HFFc6 (cell line): ENCODE measurements at regions not wholly inside any gene's neighbourhood (a gene's known extent, or its start where the extent isn't known, plus 50 kb on each side); places are given as distances from the start of the nearest gene placed in this dataset.

Experiments used
- DNase-seq: peaks from one replicate; pipeline ENCODE4 v3.0.0-alpha.2; 2018
- H3K27ac Mint-ChIP-seq: 2 replicates; pipeline ENCODE4 v1.8.0; 2020; ENCODE audit warnings: mild to moderate bottlenecking, mixed read lengths
- H3K27me3 Mint-ChIP-seq: 2 replicates; pipeline ENCODE4 v1.8.0; 2021; ENCODE audit warnings: mild to moderate bottlenecking, moderate library complexity, mixed read lengths; ENCODE audit not compliant: insufficient read depth
- H3K36me3 Mint-ChIP-seq: 2 replicates; pipeline ENCODE4 v1.8.0; 2021; ENCODE audit warnings: low read depth, mixed read lengths
- H3K4me1 Mint-ChIP-seq: 2 replicates; pipeline ENCODE4 v1.8.0; 2020; ENCODE audit warnings: low read depth, mixed read lengths
- H3K4me3 Mint-ChIP-seq: 2 replicates; pipeline ENCODE4 v1.8.0; 2020; ENCODE audit warnings: mild to moderate bottlenecking, moderate library complexity, mixed read lengths
- H3K9me3 Mint-ChIP-seq: 2 replicates; pipeline ENCODE4 v1.8.0; 2020; ENCODE audit warnings: mild to moderate bottlenecking, mixed read lengths
- TF ChIP-seq, protein P1 (sequence below): fragments of 200-600 bp; sonication (generic); IDR thresholded peaks from 2 replicates; pipeline ENCODE4 v1.5.0; 2021; ENCODE audit warnings: antibody characterized with exemption, mild to moderate bottlenecking

DNA sequence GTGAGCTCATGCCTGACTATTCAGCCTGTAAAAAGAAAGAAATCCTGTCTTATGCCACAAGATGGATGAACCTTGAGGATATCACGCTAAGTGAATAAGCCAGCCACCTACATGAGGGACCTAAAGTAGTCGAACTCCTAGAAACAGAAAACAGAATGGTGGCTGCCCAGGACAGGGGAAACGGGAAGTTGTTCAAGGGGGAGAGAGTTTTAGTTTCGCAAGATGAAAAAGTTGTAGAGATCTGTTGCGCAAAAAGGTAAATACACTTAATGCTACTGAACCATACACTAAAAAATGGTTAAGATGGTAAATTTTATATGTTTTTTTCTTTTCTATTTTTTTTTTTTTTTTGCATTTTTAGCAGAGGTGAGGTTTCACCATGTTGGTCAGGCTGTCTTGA is 74.1 kb upstream of the RALY start:
- peaks cover 24% of the 10 kb centered on the region for H3K27me3 Mint-ChIP-seq
- peaks cover 12% of the 10 kb centered on the region for H3K4me1 Mint-ChIP-seq
- H3K27ac Mint-ChIP-seq = no peak overlapping the region
- TF ChIP-seq, protein P1, sequence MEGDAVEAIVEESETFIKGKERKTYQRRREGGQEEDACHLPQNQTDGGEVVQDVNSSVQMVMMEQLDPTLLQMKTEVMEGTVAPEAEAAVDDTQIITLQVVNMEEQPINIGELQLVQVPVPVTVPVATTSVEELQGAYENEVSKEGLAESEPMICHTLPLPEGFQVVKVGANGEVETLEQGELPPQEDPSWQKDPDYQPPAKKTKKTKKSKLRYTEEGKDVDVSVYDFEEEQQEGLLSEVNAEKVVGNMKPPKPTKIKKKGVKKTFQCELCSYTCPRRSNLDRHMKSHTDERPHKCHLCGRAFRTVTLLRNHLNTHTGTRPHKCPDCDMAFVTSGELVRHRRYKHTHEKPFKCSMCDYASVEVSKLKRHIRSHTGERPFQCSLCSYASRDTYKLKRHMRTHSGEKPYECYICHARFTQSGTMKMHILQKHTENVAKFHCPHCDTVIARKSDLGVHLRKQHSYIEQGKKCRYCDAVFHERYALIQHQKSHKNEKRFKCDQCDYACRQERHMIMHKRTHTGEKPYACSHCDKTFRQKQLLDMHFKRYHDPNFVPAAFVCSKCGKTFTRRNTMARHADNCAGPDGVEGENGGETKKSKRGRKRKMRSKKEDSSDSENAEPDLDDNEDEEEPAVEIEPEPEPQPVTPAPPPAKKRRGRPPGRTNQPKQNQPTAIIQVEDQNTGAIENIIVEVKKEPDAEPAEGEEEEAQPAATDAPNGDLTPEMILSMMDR = no peak
- no peaks in the 10 kb centered on the region for H3K36me3 Mint-ChIP-seq
- no peak for DNase-seq
- H3K4me3 Mint-ChIP-seq = no peak overlapping the region
- no peaks in the 10 kb centered on the region for H3K9me3 Mint-ChIP-seq

DNA sequence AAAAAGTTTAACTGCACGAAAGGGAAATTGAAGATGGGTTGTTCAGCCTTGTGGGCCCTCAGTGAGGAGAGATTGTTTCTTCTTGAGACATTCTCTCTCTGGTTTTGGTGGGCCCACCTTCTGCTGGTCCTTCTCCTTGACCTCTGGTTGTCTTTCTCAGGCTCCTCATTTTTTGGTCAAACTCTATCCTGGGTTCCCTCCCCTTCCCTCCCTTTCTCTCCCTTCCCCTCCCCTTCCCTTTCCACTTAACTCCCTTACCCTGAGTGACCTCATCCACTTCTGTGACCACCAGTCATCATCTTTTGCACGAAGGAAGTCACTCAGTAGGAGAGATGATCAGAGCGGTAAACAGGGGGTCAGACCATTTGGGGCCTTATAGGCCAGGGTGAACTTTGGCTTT is 71.5 kb upstream of the RALY start:
- Mint-ChIP-seq H3K27ac (no peak overlapping the region), H3K4me3 (no peak overlapping the region), H3K36me3 (no peaks in the 10 kb centered on the region), H3K4me1 (peaks cover 11% of the 10 kb centered on the region), H3K9me3 (no peaks in the 10 kb centered on the region), H3K27me3 (peaks cover 24% of the 10 kb centered on the region)
- TF ChIP-seq, protein P1 = no peak
- no peak for DNase-seq

DNA sequence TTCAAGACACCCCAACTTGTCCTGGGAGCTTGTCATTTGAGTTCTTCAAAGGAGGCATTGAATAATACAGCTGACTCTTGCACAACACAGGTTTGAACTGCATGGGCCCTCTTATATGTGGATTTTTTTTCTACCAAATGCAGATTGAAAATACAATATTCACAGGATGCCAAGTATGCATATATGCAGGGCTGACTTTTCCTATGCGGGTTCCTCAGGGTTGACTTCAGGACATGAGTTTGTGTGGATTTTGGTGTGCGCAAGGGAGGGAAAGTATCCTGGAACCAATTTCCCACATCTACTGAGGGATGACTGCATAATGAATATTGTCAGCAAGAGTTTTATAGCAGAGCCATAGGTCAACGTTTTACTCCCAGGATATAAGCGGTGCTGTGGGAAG is 70.0 kb upstream of the RALY start:
- Mint-ChIP-seq H3K4me1 (peaks cover 11% of the 10 kb centered on the region), H3K27me3 (peaks cover 25% of the 10 kb centered on the region), H3K4me3 (no peak overlapping the region), H3K9me3 (no peaks in the 10 kb centered on the region), H3K36me3 (no peaks in the 10 kb centered on the region), H3K27ac (no peak overlapping the region)
- TF ChIP-seq, protein P1 = no peak
- no peak for DNase-seq

DNA sequence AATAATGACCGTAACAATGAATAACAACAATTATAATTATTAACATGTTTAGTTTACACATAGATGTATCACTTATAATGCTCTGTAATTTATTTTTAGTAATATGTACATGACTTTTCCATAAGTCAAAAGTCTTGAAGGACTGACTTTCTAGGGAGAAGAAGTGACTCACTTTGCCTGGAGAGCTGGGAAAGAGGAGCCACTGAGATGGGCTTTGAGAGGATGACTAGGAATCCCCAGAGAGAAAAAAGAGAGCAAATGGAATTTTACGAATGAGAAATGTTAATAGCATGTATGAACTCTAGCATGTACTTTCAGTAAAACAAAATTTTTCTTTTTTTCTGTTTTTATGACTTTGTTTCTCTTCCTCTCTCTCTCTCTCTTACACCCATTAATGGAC is 67.8 kb upstream of the RALY start:
- peaks cover 23% of the 10 kb centered on the region for H3K27me3 Mint-ChIP-seq

DNA sequence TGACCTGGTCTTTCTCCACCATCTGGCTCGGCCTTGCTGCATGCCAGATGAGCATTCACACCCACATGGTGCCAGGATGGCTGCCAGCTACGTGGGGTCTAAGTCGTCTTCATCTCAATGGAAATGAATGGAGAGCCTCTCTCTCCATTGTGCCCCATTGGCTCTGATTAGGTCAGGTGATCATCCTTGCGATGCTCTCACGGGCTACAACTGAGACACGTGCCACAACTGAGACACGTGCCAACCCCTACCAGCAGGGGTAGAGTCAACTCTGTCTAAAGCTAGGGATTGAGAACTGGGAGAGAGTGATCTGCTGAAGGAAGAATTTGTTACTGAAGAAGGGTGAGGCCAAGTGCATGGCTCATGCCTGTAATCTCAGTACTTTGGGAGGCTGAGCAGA is 67.3 kb upstream of the RALY start:
- Mint-ChIP-seq H3K4me1 (peaks cover 11% of the 10 kb centered on the region), H3K9me3 (no peaks in the 10 kb centered on the region), H3K27me3 (peaks cover 21% of the 10 kb centered on the region), H3K36me3 (no peaks in the 10 kb centered on the region), H3K4me3 (no peak overlapping the region), H3K27ac (no peak overlapping the region)
- TF ChIP-seq, protein P1 = no peak
- DNase-seq = no peak

More for the DNA sequence above, 67.8 kb upstream of the RALY start:
- H3K27ac Mint-ChIP-seq = no peak overlapping the region
- peaks cover 11% of the 10 kb centered on the region for H3K4me1 Mint-ChIP-seq
- TF ChIP-seq, protein P1 = no peak
- H3K36me3 Mint-ChIP-seq = no peaks in the 10 kb centered on the region
- no peak overlapping the region for H3K4me3 Mint-ChIP-seq
- DNase-seq = no peak
- no peaks in the 10 kb centered on the region for H3K9me3 Mint-ChIP-seq

DNA sequence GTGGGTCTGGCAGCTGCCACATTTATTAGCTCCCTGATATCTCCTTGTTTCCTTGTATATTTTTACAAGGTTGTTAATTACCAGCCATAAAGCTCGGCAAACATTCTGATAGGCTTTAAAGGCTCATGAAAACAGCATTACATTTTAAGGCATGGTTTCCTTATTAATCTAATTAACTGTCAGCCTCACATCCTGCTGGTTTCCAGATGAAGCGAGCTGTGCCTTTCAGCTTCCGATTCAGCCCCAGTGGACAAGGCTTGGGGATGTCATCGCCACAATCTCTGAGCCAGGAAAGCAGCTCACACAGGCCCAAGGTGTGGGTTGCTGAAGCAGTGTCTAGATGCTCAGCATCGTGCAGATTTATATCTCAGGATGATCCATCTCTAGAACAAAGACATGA is 66.0 kb upstream of the RALY start:
- Mint-ChIP-seq H3K4me3 (no peak overlapping the region), H3K4me1 (peaks cover 11% of the 10 kb centered on the region), H3K9me3 (no peaks in the 10 kb centered on the region), H3K27ac (no peak overlapping the region), H3K27me3 (peaks cover 17% of the 10 kb centered on the region), H3K36me3 (no peaks in the 10 kb centered on the region)
- DNase-seq = no peak
- TF ChIP-seq, protein P1 = no peak
